ENCODE measurements at regions not wholly inside any gene's neighbourhood (a gene's known extent, or its start where the extent isn't known, plus 50 kb on each side); places are given as distances from the start of the nearest gene placed in this dataset.
"Not testable (repeated sequence)": the region's sequence is repeated elsewhere in the genome, so short reads cannot be mapped to it uniquely, and the experiment has no call there.

DNA sequence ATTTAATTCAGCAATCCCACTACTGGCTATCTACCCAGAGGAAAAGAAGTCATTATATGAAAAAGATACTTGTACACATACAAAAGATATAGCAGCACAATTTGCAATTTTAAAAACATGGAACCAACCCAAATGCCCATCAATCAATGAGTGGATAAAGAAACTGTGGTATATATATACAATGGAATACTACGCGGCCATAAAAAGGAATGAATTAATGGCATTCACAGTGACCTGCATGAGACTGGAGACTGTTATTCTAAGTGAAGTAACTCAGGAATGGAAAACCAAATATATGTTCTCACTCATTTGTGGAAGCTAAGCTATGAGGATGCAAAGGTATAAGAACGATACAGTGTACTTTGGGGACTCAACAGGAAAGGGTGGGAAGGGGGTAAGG is 102.8 kb upstream of the KCNMA1 start:
- in situ Hi-C loops (cut with HindIII; ENCODE audit: low pct_ligation_motif_present, low pct_unique_long_range_greater_than_20kb, low sequenced_read_pairs); DNase-seq: not testable (repeated sequence)

DNA sequence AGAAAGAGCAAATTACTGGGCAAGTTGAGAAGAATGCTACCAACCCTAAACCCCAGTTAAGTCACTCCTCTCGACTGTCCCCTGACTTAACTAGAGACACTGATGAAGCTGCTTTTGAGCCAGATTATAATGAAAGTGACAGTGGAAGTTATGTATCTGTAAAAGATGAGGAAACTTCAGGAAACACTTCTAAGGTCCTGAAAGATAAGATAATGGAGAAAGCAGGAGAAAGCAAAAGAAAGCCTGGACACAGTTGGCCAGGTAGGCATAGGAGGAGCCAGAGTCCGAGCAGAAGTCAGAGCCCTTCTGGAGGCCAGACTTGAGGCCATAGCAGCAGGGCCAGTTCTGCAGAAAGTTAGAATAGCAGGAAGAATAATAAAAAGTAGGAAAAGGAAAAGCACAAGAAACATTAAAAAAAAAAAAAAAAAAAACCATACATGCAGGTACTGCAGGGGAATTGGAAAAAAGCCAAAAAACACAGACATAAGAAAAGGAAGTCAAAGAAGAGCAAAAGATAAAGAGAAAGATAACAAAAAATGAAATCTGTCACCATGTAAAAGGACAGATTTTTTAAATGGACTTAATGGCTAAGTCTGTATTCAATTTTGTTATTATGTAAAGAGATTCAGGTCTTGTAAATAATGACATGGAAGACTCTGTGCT is 101.0 kb upstream of the KCNMA1 start:
- DNase-seq = no peak
- in situ Hi-C loops (cut with HindIII; ENCODE audit: low pct_ligation_motif_present, low pct_unique_long_range_greater_than_20kb, low sequenced_read_pairs) = no loop called here

DNA sequence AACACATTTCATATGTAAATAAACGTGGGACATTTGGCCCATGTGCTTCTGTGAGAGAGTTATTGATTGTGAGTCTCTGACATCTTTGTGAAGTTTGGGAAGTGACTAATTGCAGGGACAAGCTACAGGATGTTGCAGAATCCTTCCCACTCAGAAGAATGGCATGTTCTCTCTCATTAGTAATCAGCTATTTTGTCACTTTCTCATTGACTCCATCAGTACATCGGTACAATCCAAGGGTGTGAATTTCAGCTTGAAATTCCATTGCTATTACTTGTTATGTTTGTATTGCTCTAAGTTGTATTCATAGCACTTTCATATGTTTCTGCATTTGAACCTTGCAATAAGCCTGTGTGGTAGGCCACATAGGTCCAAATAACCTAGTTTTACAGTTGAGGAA is 100.0 kb upstream of the KCNMA1 start:
- DNase-seq = peak; percentile 75

DNA sequence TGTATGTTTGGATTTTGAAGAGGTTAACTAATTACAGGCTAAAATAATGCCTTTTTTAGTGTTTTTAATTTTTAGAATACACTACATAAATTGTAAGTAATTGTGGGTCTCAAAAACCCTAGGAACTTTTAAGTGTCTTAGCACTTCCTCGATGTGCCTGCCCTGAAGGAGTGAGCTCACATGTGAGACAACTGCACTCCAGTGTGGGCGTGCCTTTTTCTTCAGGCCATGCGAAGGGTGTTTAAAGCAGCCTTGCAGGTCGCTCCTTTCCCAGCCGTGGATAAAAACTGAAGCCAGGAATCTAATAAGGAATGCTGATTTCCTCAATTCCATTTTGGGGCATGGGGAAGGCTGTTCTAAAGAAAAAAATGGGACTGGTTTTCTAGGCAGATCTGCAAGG is 97.5 kb upstream of the KCNMA1 start:
- in situ Hi-C loops (cut with HindIII; ENCODE audit: low pct_ligation_motif_present, low pct_unique_long_range_greater_than_20kb, low sequenced_read_pairs); DNase-seq: not testable (repeated sequence)

More for the DNA sequence above, 100.0 kb upstream of the KCNMA1 start:
- in situ Hi-C loops (cut with HindIII; ENCODE audit: low pct_ligation_motif_present, low pct_unique_long_range_greater_than_20kb, low sequenced_read_pairs) = no loop called here

DNA sequence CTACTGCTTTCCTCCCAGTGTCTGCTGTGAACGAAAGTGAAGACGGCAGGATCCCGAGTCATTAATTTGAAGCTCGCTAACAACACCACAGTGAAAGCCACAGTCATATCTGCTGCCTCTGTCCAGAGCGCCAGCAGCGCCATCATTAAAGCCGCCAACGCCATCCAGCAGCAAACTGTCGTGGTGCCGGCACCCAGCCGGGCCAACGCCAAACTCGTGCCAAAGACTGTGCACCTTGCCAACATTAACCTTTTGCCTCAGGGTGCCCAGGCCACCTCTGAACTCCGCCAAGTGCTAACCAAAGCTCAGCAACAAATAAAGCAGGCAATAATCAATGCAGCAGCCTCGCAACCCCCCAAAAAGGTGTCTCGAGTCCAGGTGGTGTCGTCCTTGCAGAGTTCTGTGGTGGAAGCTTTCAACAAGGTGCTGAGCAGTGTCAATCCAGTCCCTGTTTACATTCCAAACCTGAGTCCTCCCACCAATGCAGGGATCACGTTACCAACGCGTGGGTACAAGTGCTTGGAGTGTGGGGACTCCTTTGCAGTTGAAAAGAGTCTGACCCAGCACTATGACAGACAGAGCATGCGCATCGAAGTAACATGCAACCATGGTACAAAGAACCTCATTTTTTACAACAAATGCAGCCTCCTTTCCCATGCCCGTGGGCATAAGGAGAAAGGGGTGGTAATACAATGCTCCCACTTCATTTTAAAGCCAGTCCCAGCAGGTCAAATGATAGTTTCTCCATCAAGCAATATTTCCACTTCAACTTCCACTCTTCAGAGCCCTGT is 94.8 kb upstream of the KCNMA1 start:
- no peak for DNase-seq
- in situ Hi-C loops (cut with HindIII; ENCODE audit: low pct_ligation_motif_present, low pct_unique_long_range_greater_than_20kb, low sequenced_read_pairs) = no loop called here

DNA sequence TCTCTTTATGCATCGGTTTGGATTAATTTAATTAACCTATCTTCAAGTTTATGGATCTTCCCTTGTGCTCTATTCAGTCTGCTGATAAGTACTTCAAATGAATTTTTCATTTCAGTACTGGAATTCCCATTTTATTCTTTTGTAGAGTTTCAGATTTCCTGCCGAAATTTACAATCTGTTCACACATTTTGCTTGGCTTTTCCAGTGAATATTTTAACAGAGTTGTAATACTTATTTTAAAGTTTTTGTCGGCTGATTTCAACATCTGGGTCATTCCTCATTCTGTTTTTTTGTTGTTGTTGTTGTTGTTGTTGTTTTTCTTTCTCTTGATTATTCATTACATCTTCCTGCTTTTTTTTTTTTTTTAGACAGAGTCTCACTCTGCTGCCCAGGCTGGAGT is 89.9 kb upstream of the KCNMA1 start:
- in situ Hi-C loops (cut with HindIII; ENCODE audit: low pct_ligation_motif_present, low pct_unique_long_range_greater_than_20kb, low sequenced_read_pairs) = no loop called here
- no peak for DNase-seq

DNA sequence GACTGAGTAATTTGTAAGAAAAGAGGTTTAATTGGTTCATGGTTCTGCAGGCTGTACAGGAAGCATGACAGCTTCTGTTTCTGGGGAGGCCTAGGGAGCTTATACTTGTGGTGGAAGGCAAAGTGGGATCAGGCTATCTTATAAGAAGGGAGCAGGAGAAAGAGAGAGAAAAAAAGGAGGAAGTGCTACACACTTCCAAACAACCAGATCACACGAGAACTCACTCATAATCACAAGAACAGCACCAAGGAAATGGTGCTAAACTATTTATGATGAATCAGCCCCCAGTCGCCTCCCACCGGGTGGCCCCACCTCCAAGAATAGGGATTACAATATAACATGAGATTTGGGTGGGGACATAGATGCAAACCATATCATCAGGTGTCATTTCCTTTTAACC is 89.1 kb upstream of the KCNMA1 start:
- DNase-seq = no peak
- in situ Hi-C loops (cut with HindIII; ENCODE audit: low pct_ligation_motif_present, low pct_unique_long_range_greater_than_20kb, low sequenced_read_pairs) = no loop called here

DNA sequence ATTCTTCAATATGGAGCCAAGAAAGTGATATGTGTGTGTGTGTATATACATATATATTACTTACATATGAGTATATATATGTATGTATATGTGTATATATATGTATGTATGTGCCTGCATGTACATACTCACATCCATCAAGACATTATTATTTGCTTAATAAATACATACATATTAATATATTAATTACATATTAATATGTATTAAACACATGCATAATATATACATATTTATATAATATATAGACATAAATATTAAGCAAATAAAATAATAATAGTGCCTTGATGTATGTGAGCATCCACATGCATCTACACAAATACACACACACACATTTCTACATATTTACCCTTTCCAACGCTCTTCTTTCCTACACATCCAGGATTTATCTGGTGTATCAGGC is 88.7 kb upstream of the KCNMA1 start:
- DNase-seq = no peak
- in situ Hi-C loops (cut with HindIII; ENCODE audit: low pct_ligation_motif_present, low pct_unique_long_range_greater_than_20kb, low sequenced_read_pairs) = no loop called here

DNA sequence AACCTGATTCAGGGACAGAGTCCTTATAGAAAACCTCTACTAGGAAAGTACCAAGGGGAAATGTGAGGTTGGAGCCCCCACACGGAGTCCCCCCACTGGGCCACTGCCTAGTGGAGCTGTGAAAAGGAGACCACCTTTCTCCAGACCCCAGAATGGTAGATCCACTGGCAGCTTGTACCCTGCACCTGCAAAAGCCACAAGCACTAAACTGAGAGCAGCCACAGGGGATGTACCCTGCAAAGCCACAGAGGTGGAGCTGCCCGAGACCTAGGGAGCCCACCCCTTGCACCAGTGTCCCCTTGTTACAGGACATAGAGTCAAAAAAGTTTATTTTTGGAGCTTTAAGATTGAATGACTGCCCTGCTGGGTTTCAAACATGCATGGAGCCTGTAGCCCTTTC is 87.2 kb upstream of the KCNMA1 start:
- DNase-seq = no peak
- in situ Hi-C loops (cut with HindIII; ENCODE audit: low pct_ligation_motif_present, low pct_unique_long_range_greater_than_20kb, low sequenced_read_pairs) = no loop called here

DNA sequence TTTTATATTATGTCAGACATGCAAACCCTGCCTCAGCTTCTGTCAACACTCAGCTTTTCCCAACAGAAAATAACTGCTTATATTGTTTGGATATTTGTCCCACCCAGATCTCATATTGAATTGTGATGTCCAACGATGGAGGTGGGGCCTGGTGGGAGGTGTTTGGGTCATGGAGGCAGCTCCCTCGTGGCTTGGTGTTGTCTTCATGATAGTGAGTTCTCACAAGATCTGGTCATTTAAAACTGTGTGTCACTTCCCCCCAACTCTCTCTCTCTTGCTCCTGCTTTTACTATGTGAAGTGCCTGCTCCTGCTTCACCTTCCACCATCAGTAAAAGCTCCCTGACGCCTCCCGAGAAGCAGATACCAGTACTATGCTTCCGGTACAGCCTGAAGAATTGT is 85.8 kb upstream of the KCNMA1 start:
- in situ Hi-C loops (cut with HindIII; ENCODE audit: low pct_ligation_motif_present, low pct_unique_long_range_greater_than_20kb, low sequenced_read_pairs) = no loop called here
- DNase-seq = no peak

DNA sequence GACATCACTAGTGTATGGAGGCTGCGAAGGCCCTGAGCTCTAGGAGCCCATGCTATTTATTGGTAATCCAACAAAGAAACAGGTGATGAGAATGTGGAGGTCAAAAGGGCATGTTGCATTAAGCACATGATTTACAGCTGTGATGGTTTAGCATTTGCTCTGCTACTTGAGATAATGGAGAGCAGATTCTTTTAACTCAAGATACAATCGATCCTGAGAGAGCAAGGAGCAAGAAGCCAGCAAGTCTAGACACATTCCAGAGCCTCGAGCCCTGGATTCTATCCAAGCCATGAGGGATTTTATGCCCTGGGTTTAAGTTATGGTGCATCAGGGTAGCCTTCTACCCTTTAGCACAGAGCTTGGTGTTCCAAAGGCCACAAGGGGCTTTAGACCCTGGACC is 85.3 kb upstream of the KCNMA1 start:
- in situ Hi-C loops (cut with HindIII; ENCODE audit: low pct_ligation_motif_present, low pct_unique_long_range_greater_than_20kb, low sequenced_read_pairs); DNase-seq: not testable (repeated sequence)

DNA sequence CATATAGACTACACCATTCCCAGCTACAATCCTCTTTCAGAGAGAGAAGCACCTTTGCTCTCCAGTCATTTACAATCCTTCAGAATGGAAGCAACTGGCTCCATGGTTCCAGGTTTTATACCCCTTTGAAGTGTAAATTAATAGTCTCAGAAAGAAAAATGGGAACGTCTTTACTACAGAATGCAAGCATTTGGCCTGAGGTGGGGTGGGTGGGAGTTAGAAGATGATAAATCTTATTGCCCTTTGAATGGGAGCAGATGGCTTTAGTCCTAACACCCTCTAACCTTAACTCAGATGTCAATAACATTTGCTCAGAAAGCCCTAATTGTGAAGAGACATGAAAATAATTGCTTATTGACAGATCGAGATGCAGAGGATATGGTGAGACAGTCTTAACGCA is 84.2 kb upstream of the KCNMA1 start:
- DNase-seq = no peak
- in situ Hi-C loops (cut with HindIII; ENCODE audit: low pct_ligation_motif_present, low pct_unique_long_range_greater_than_20kb, low sequenced_read_pairs) = no loop called here

DNA sequence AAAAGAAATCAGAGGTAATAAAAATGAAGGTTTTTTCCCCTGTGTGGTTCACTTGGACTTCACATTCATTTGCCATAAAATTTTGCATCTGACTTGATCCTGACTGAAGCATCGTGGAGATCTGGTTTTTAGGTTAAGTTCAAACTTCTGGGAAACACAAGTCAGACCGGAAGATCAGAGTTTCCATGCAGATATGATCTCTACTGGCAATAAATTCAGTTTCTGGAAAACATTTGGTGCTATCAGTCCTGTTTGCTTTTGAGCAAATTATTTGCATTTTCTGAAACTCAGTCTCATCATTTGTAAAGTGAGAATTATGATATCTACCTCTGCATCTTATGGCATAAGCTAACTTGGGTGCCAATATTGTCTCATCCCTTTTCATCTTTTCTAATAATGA is 81.3 kb upstream of the KCNMA1 start:
- in situ Hi-C loops (cut with HindIII; ENCODE audit: low pct_ligation_motif_present, low pct_unique_long_range_greater_than_20kb, low sequenced_read_pairs) = no loop called here
- no peak for DNase-seq

DNA sequence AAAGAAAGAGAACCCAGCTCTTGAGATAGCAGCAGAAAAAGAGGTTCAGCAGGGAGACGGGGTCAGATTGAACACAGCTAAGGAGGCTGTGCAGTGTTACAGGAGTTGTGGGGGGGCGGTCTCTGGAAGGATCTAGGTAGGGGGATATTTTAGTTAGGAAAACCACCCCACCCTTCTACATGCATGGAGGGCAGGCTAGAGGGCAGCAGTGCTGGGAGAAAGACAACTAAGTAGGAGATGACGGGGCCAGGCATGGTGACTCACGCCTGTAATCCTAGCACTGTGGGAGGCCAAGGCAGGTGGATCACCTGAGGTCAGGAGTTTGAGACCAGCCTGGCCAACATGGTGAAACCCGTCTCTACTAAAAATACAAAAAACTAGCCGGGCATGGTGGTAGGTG is 80.7 kb upstream of the KCNMA1 start:
- DNase-seq; in situ Hi-C loops (cut with HindIII; ENCODE audit: low pct_ligation_motif_present, low pct_unique_long_range_greater_than_20kb, low sequenced_read_pairs): not testable (repeated sequence)

DNA sequence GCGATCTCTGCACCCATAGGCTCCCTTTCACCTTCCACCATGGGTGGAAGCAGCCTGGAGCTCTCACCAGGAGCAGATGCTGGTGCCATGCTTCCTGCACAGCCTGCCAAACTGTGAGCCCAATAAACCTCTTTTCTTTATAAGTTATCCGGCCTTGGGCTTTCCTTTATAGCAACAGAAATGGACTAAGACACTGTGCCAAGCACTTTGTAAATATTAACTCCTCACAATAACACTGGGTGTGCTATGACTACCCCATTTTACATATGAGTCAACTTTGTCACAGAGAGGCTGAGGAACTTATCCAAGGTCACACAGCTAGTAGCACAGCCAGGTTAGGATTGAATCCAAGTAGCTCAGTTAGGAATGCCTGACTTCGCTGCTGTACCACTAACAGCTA is 79.7 kb upstream of the KCNMA1 start:
- in situ Hi-C loops (cut with HindIII; ENCODE audit: low pct_ligation_motif_present, low pct_unique_long_range_greater_than_20kb, low sequenced_read_pairs) = no loop called here

DNA sequence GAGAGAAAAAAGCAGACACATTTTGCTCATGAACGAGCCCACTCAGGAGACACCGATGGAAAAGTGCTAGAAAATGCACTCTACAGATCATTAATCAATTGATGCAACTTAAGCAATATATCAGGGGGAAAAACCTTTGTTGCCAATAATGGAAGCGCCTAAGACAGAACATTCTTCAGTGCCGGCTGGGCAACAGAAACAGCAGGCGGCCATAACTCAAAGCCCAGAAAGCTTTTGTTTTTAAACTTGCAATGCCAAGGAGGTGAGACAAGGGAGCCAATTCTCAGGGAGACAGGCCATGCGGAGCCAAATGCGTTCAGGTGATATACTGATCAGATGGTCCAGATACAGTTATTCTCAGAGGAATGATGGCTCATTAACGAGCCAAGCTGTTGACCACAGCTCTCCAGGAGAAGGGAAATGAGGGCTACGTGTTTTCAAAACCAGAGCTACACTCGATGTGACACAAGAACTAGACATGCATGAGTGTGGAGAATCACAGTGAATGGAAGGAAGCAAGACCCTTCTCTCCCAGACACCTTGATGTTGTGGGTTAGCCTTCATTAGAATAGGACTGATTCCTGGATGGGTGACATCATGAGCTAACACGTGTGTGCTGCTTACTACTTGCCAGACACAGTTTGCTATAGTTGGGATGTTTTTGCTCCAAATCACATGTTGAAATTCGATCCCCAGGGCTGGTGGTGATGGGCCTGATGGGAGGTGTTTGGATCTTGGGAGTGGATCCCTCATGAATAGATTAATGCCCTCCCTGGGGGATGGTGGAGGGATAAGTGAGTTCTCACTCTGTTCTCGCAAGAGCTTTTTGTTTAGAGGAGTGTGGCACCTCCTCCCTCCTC is 79.1 kb upstream of the KCNMA1 start:
- DNase-seq = no peak
- in situ Hi-C loops (cut with HindIII; ENCODE audit: low pct_ligation_motif_present, low pct_unique_long_range_greater_than_20kb, low sequenced_read_pairs) = no loop called here

More for the DNA sequence above, 79.7 kb upstream of the KCNMA1 start:
- DNase-seq = no peak

DNA sequence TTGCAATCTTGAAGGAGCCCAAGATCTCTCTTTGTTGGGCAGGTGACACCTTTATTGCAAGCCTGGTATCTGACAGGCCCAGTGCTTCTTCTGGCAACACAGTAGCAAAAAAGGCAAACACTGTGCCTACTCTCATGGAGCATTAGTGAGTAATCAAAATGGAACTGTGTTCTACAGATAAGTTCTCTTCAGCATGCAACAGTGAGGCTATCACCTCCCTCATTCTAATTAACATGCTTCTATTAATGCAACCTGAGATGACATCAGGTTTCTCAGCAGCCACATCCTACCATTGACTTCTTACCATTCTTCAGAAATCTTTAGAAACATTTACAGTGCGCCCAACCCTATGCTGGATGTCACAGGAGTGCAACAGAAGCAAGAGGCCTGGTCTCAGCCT is 77.9 kb upstream of the KCNMA1 start:
- in situ Hi-C loops (cut with HindIII; ENCODE audit: low pct_ligation_motif_present, low pct_unique_long_range_greater_than_20kb, low sequenced_read_pairs) = no loop called here
- DNase-seq = no peak

DNA sequence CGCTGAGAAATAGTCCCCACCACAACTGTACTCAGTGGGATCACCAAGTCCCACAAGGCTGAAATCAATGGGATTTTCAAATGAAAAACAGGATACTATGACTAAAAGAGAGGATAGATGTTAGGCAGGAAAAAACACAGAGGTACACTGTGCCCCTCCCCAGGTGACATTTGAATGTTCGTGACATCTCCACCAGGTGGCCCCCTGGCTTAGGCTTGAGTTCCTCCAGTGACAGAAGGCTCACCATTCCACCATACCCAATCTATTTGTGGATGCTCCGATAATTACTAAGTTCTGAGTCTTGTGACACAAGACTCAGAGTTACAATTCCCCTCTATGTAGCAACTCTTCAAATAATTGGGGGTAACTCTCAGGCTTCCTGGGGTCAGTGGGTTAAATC is 77.5 kb upstream of the KCNMA1 start:
- in situ Hi-C loops (cut with HindIII; ENCODE audit: low pct_ligation_motif_present, low pct_unique_long_range_greater_than_20kb, low sequenced_read_pairs) = no loop called here
- DNase-seq = peak; percentile 20

DNA sequence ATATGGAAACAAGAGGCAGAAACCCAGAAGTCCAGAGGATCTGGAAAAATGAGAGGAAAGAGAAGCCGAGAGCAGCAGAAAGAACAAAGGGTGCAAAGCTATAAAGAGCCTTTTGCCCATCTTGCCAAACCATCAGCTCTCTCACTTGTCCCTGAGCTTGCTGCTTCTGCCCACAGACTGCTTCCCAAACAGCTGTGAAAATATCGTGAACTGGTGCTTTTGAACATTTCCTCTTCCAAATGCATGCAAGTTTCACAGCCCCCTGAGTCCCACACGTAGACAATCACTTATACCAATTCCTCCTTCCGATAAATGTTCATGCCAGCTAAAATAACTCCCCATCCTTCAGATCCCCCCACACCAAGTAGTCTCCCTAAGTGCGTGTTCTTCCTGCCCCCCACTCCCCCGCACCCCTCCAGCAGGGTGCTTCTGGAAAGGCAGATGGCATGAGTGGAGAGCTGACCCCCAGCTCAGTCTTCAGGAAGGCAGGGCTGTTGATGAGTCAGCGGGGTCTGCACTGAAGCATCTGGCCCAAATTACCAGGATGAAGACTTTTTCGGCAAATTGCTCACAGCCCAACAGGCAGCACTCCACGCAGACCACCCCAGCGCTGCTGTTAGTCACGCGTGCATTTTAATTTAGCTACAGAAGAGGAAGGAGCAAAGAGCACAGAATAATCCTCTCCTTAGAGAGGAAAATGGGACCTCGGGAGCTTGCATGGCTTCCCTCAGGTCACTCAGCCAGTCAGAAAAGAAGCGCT is 76.1 kb upstream of the KCNMA1 start:
- DNase-seq = no peak
- in situ Hi-C loops (cut with HindIII; ENCODE audit: low pct_ligation_motif_present, low pct_unique_long_range_greater_than_20kb, low sequenced_read_pairs) = no loop called here
